ENCODE measurements at regions not wholly inside any gene's neighbourhood (a gene's known extent, or its start where the extent isn't known, plus 50 kb on each side); places are given as distances from the start of the nearest gene placed in this dataset.

GRCh38 chr13:105007166-105007808 lies 1528.2 kb downstream of the EFNB2 start:
- DNase-seq (ENCODE audit: low read depth, low spot score), result no peak
- no peak for ATAC-seq
- Histone ChIP-seq H4K20me1 (ENCODE audit: insufficient read depth) (no peaks in the 10 kb centered on the region), H3K9ac (ENCODE audit: low read length) (no peak overlapping the region), H3K9me3 (ENCODE audit: control insufficient read depth in 1 of 2, insufficient read depth in 1 of 2, low read depth in 1 of 2, low read length in 2 of 2) (no peaks in the 10 kb centered on the region), H2AFZ (ENCODE audit: low read depth, low read length, poor library complexity, severe bottlenecking) (no peak overlapping the region), H3K27me3 (ENCODE audit: insufficient read depth, low read length) (no peaks in the 10 kb centered on the region), H3K36me3 (ENCODE audit: control insufficient read depth in 1 of 2, insufficient read depth in 2 of 2, low read length in 2 of 2) (no peaks in the 10 kb centered on the region), H3K9me2 (ENCODE audit: insufficient read depth) (no peaks in the 10 kb centered on the region), H3K4me2 (ENCODE audit: low read length) (no peak overlapping the region), H3K27ac (ENCODE audit: low read depth, low read length) (no peak overlapping the region), H3K4me1 (ENCODE audit: control insufficient read depth in 1 of 2, insufficient read depth in 2 of 2, low read length in 2 of 2) (no peaks in the 10 kb centered on the region), H3K79me2 (ENCODE audit: insufficient read depth, low read length) (no peaks in the 10 kb centered on the region), H3K4me3 (replicated peaks in 1 of 2; ENCODE audit: low read depth in 1 of 2, low read length in 2 of 2) (no peak overlapping the region)
- no peak for TF ChIP-seq SP1 (IDR thresholded peaks at IDR 0.05; ENCODE audit: low read depth)
- TF ChIP-seq YY1 (IDR thresholded peaks at IDR 0.05; ENCODE audit: extremely low read depth, insufficient replicate concordance, low read depth, low read length), result no peak
- TF ChIP-seq EZH2phosphoT487 (IDR thresholded peaks at IDR 0.05; ENCODE audit: borderline replicate concordance), result no peak
- no peak for TF ChIP-seq POLR2AphosphoS5 (IDR thresholded peaks at IDR 0.05; ENCODE audit: low read depth, low read length)
- TF ChIP-seq ZFX (IDR thresholded peaks at IDR 0.05), result no peak
- TF ChIP-seq CEBPB (IDR thresholded peaks at IDR 0.05; ENCODE audit: low read depth), result no peak
- no peak for TF ChIP-seq JUND (IDR thresholded peaks at IDR 0.05)
- no peak for TF ChIP-seq RAD21 (IDR thresholded peaks at IDR 0.05; ENCODE audit: low read depth)
- no peak for TF ChIP-seq MAX (IDR thresholded peaks at IDR 0.05)
- no peak for TF ChIP-seq EZH2 (IDR thresholded peaks at IDR 0.05)
- TF ChIP-seq EGR1 (IDR thresholded peaks at IDR 0.05; ENCODE audit: low read depth), result no peak
- no peak for TF ChIP-seq REST (IDR thresholded peaks at IDR 0.05; ENCODE audit: low read depth)
- TF ChIP-seq CTCF (IDR thresholded peaks at IDR 0.05 in 2 of 3, conservative IDR thresholded peaks at IDR 0.05 in 1 of 3; ENCODE audit: borderline replicate concordance in 1 of 3, insufficient read depth in 1 of 3, low read depth in 2 of 3, low read length in 2 of 3), result no peak
- no peak for TF ChIP-seq SRF (IDR thresholded peaks at IDR 0.05; ENCODE audit: low read depth)
- no peak for TF ChIP-seq POLR2A (IDR thresholded peaks at IDR 0.05; ENCODE audit: borderline replicate concordance, extremely low read depth, insufficient read depth, insufficient read length)
- TF ChIP-seq SIN3A (IDR thresholded peaks at IDR 0.05; ENCODE audit: low read depth), result no peak
- no TSS peak for BruUV-seq (replicated peaks)
- CTCF ChIA-PET, result no interaction called here
- intact Hi-C loops (cut with micrococcal nuclease), result no loop called here
- POLR2A ChIA-PET, result no interaction called here
- RAD21 ChIA-PET (ENCODE audit: low non-redundant PET in 1 of 2, low total read pairs in 2 of 2, uncharacterized antibody in 2 of 2, unreplicated experiment in 2 of 2), result no interaction called here

Data from HCT116 (cell line).